ENCODE measurements at regions not wholly inside any gene's neighbourhood (a gene's known extent, or its start where the extent isn't known, plus 50 kb on each side); places are given as distances from the start of the nearest gene placed in this dataset.

GRCh38 chr6:104421650-104422049 is 438.1 kb downstream of the HACE1 start:
- Histone ChIP-seq H3K27me3 (no peaks in the 10 kb centered on the region), H3K27ac (no peak overlapping the region), H3K36me3 (no peaks in the 10 kb centered on the region), H3K9me3 (no peaks in the 10 kb centered on the region), H3K4me3 (no peak overlapping the region), H3K4me1 (no peaks in the 10 kb centered on the region)
- intact Hi-C loops (cut with DNase I) = no loop called here
- ATAC-seq (no peak), DNase-seq (no peak)
- TF ChIP-seq CTCF (IDR thresholded peaks at IDR 0.05) (no peak), POLR2A (IDR thresholded peaks at IDR 0.05) (no peak)
- 38% methylated on average over 4 of the region's 4 CpGs for WGBS (ENCODE audit: insufficient coverage, low coverage, low lambda C conversion rate, missing lambda C conversion rate)

GRCh38 chr6:104418839-104419238 is 440.9 kb downstream of the HACE1 start:
- DNase-seq (no peak), ATAC-seq (no peak)
- H3K27me3 ChIP-seq = no peaks in the 10 kb centered on the region
- no peak overlapping the region for H3K27ac ChIP-seq
- intact Hi-C loops (cut with DNase I) = no loop called here
- 67% methylated on average over 3 of the region's 3 CpGs for WGBS (ENCODE audit: insufficient coverage, low coverage, low lambda C conversion rate, missing lambda C conversion rate)
- no peaks in the 10 kb centered on the region for H3K4me1 ChIP-seq
- H3K9me3 ChIP-seq = no peaks in the 10 kb centered on the region
- TF ChIP-seq POLR2A (IDR thresholded peaks at IDR 0.05) (no peak), CTCF (IDR thresholded peaks at IDR 0.05) (no peak)
- no peak overlapping the region for H3K4me3 ChIP-seq
- H3K36me3 ChIP-seq = no peaks in the 10 kb centered on the region

DNA sequence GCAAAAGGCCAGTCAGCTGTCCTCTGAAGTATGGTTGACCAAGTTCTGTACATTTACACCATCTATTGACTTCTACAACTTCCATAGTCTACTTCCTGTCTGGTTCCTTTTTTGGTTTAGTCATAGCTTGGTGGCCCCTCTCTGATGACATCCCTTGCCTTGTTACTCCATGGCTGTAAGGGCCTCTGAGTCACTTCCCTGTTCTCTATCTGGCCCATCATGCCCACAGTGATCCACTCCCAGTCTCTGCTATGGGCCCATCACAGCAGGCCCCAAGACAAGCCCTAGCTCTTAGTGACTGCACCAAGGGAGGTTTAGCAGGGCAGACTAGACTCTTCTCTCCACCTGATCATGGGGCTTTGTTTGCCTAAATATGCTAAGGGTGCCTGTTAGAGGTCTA is 441.6 kb downstream of the HACE1 start:
- no peak for ATAC-seq
- Histone ChIP-seq H3K9me3 (no peaks in the 10 kb centered on the region), H3K4me3 (no peak overlapping the region), H3K27ac (no peak overlapping the region), H3K27me3 (no peaks in the 10 kb centered on the region), H3K4me1 (no peaks in the 10 kb centered on the region), H3K36me3 (no peaks in the 10 kb centered on the region)
- DNase-seq = no peak
- intact Hi-C loops (cut with DNase I) = no loop called here
- TF ChIP-seq POLR2A (IDR thresholded peaks at IDR 0.05) = no peak
- no peak for TF ChIP-seq CTCF (IDR thresholded peaks at IDR 0.05)

- no peaks in the 10 kb centered on the region for H3K27me3 ChIP-seq
- ATAC-seq (no peak), DNase-seq (no peak)
- no peaks in the 10 kb centered on the region for H3K9me3 ChIP-seq
- no peaks in the 10 kb centered on the region for H3K36me3 ChIP-seq
- no peak overlapping the region for H3K27ac ChIP-seq
- WGBS (ENCODE audit: insufficient coverage, low coverage, low lambda C conversion rate, missing lambda C conversion rate) = 100% methylated on average over 1 of the region's 1 CpG
- intact Hi-C loops (cut with DNase I) = no loop called here
- no peak overlapping the region for H3K4me3 ChIP-seq
- H3K4me1 ChIP-seq = no peaks in the 10 kb centered on the region
- TF ChIP-seq CTCF (IDR thresholded peaks at IDR 0.05) (no peak), POLR2A (IDR thresholded peaks at IDR 0.05) (no peak)
Observed at GRCh38 chr6:104414723-104415122, 445.0 kb downstream of the HACE1 start.

DNA sequence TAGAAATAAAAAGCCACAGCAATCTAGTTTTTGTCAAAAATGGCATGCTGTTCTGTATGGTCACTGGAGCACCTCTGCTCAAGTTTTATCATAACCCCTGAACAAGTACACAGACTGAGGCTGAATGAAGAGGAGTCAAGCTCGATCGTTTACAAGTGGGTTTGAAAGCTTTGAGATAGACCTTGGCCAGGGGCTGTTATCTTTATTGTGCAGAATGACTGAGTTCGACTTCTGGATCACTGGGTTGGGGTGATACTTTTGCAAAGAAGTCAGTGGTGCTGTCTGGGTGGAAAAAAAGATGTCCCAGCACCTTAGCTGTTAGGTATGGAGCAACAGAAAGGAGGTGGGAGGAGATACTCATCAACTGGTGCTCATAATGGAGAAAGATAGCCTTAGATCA is 446.0 kb downstream of the HACE1 start:
- no peak for ATAC-seq
- TF ChIP-seq POLR2A (IDR thresholded peaks at IDR 0.05) (no peak), CTCF (IDR thresholded peaks at IDR 0.05) (no peak)
- H3K9me3 ChIP-seq = no peaks in the 10 kb centered on the region
- intact Hi-C loops (cut with DNase I) = no loop called here
- no peak for DNase-seq
- no peaks in the 10 kb centered on the region for H3K27me3 ChIP-seq
- 45% methylated on average over 3 of the region's 3 CpGs for WGBS (ENCODE audit: insufficient coverage, low coverage, low lambda C conversion rate, missing lambda C conversion rate)
- no peaks in the 10 kb centered on the region for H3K36me3 ChIP-seq
- H3K4me3 ChIP-seq = no peak overlapping the region
- no peaks in the 10 kb centered on the region for H3K4me1 ChIP-seq
- H3K27ac ChIP-seq = no peak overlapping the region
